GM18502 (cell line): ENCODE measurements at regions not wholly inside any gene's neighbourhood (a gene's known extent, or its start where the extent isn't known, plus 50 kb on each side); places are given as distances from the start of the nearest gene placed in this dataset.
"Not testable (repeated sequence)": the region's sequence is repeated elsewhere in the genome, so short reads cannot be mapped to it uniquely, and the experiment has no call there.

Source experiments
- ATAC-seq: cut with Tn5 transposase; IDR thresholded peaks from one replicate; pipeline ENCODE4 v1.9.1; 2021; ENCODE audit warnings: mild to moderate bottlenecking; ENCODE audit not compliant: unreplicated experiment, poor library complexity

- not testable (repeated sequence) for ATAC-seq
These were observed 551.4 kb downstream of the PPP4R3C start for GRCh38 chrX:26911785-26912184.

- no peak for ATAC-seq
These were observed 553.4 kb downstream of the PPP4R3C start for GRCh38 chrX:26909728-26910127.

GRCh38 chrX:26908218-26908617 lies 554.9 kb downstream of the PPP4R3C start:
- no peak for ATAC-seq

GRCh38 chrX:26889574-26889973 lies 573.6 kb downstream of the PPP4R3C start:
- ATAC-seq: no peak

- ATAC-seq: no peak
These were observed 589.4 kb downstream of the PPP4R3C start for GRCh38 chrX:26873736-26874135.

GRCh38 chrX:26871967-26872366 lies 591.2 kb downstream of the PPP4R3C start:
- ATAC-seq: no peak

GRCh38 chrX:26851981-26852380 lies 611.2 kb downstream of the PPP4R3C start:
- no peak for ATAC-seq

GRCh38 chrX:26848511-26848910 lies 614.6 kb downstream of the PPP4R3C start:
- no peak for ATAC-seq

GRCh38 chrX:26845056-26845455 lies 618.1 kb downstream of the PPP4R3C start:
- ATAC-seq: no peak

- no peak for ATAC-seq
These were observed 606.5 kb downstream of the MAGEB5 start for GRCh38 chrX:26822448-26822847.

GRCh38 chrX:26789751-26790150 lies 573.8 kb downstream of the MAGEB5 start:
- ATAC-seq: no peak

- ATAC-seq: no peak
These were observed 572.5 kb downstream of the MAGEB5 start for GRCh38 chrX:26788402-26788998.

- peak; percentile 91 for ATAC-seq
These were observed 567.7 kb downstream of the MAGEB5 start for GRCh38 chrX:26783512-26784225.

- no peak for ATAC-seq
These were observed 562.4 kb downstream of the MAGEB5 start for GRCh38 chrX:26778320-26778888.

- no peak for ATAC-seq
These were observed 546.3 kb downstream of the MAGEB5 start for GRCh38 chrX:26762253-26762652.

- ATAC-seq: not testable (repeated sequence)
These were observed 539.8 kb downstream of the MAGEB5 start for GRCh38 chrX:26755760-26756159.

- no peak for ATAC-seq
These were observed 531.9 kb downstream of the MAGEB5 start for GRCh38 chrX:26747877-26748276.

GRCh38 chrX:26722666-26723428 lies 506.9 kb downstream of the MAGEB5 start:
- ATAC-seq: no peak

GRCh38 chrX:26672571-26672970 lies 456.6 kb downstream of the MAGEB5 start:
- ATAC-seq: no peak

- ATAC-seq: no peak
These were observed 454.6 kb downstream of the MAGEB5 start for GRCh38 chrX:26670521-26670920.

GRCh38 chrX:26664919-26665318 lies 448.9 kb downstream of the MAGEB5 start:
- no peak for ATAC-seq
